GM12891 (cell line): ENCODE measurements at regions not wholly inside any gene's neighbourhood (a gene's known extent, or its start where the extent isn't known, plus 50 kb on each side); places are given as distances from the start of the nearest gene placed in this dataset.

Source experiments
- DNase-seq: peaks from one replicate; pipeline ENCODE4 v3.0.0; 2011; ENCODE audit warnings: low spot score; ENCODE audit not compliant: insufficient read length
- FAIRE-seq: peaks from 2 replicates; lab custom pipeline; 2011; peaks lifted over from hg19 to GRCh38; lab: Jason Lieb, UNC
- PAX5 ChIP-seq: IDR thresholded peaks from 2 replicates; pipeline ENCODE4 v1.6.1; 2011; ENCODE audit warnings: low read length, moderate library complexity, mild to moderate bottlenecking; ENCODE audit not compliant: insufficient read depth, severe bottlenecking
- POLR2A ChIP-seq: IDR thresholded peaks from 2 replicates; pipeline ENCODE4 v1.6.1; 2011; ENCODE audit warnings: low read depth, low read length, control low read depth
- POLR2AphosphoS5 ChIP-seq: IDR thresholded peaks from 2 replicates; pipeline ENCODE4 v1.6.1; 2011; ENCODE audit warnings: low read depth, low read length, control low read depth
- POU2F2 ChIP-seq: IDR thresholded peaks from 2 replicates; pipeline ENCODE4 v1.6.1; 2011; ENCODE audit warnings: low read depth, mild to moderate bottlenecking, control low read depth, low read length, moderate library complexity
- SPI1 ChIP-seq: IDR thresholded peaks from 2 replicates; pipeline ENCODE4 v1.6.1; 2011; ENCODE audit warnings: low read depth, low read length, control low read depth
- TAF1 ChIP-seq: IDR thresholded peaks from 2 replicates; pipeline ENCODE4 v1.6.1; 2011; ENCODE audit warnings: low read depth, low read length, control low read depth

- FAIRE-seq, result no peak
- no peak for DNase-seq
- TF ChIP-seq PAX5, result no peak
- no peak for TF ChIP-seq POU2F2
Observed at GRCh38 chrX:68928401-68928800, 99.6 kb downstream of the EFNB1 start.

GRCh38 chrX:68927178-68927577 is 98.4 kb downstream of the EFNB1 start:
- no peak for FAIRE-seq
- no peak for TF ChIP-seq POU2F2
- TF ChIP-seq POLR2AphosphoS5, result no peak
- TF ChIP-seq PAX5, result no peak
- no peak for TF ChIP-seq POLR2A
- no peak for TF ChIP-seq TAF1
- TF ChIP-seq SPI1, result no peak
- DNase-seq, result no peak

GRCh38 chrX:68923147-68923546 is 94.3 kb downstream of the EFNB1 start:
- TF ChIP-seq POLR2AphosphoS5 (no peak), POU2F2 (no peak), POLR2A (no peak), TAF1 (no peak), SPI1 (no peak), PAX5 (no peak)
- FAIRE-seq (no peak), DNase-seq (no peak)

GRCh38 chrX:68922013-68922412 is 93.2 kb downstream of the EFNB1 start:
- peak; percentile 13 for FAIRE-seq

GRCh38 chrX:68920561-68920960 is 91.7 kb downstream of the EFNB1 start:
- DNase-seq (no peak), FAIRE-seq (no peak)
- no peak for TF ChIP-seq TAF1
- TF ChIP-seq POU2F2, result no peak

More at GRCh38 chrX:68922013-68922412, 93.2 kb downstream of the EFNB1 start:
- TF ChIP-seq PAX5 (no peak), TAF1 (no peak), SPI1 (no peak), POU2F2 (no peak), POLR2AphosphoS5 (no peak), POLR2A (no peak)
- DNase-seq, result no peak

- no peak for FAIRE-seq
- TF ChIP-seq TAF1 (no peak), POLR2A (no peak), SPI1 (no peak), PAX5 (no peak)
- no peak for DNase-seq
Observed at GRCh38 chrX:68919707-68920106, 90.9 kb downstream of the EFNB1 start.

GRCh38 chrX:68918202-68918601 is 89.4 kb downstream of the EFNB1 start:
- peak; percentile 50 for FAIRE-seq
- DNase-seq, result no peak
- no peak for TF ChIP-seq TAF1
- no peak for TF ChIP-seq POLR2AphosphoS5
- TF ChIP-seq POU2F2, result no peak
- no peak for TF ChIP-seq PAX5
- no peak for TF ChIP-seq SPI1
- no peak for TF ChIP-seq POLR2A

GRCh38 chrX:68917799-68918198 is 89.0 kb downstream of the EFNB1 start:
- FAIRE-seq (no peak), DNase-seq (no peak)
- no peak for TF ChIP-seq POU2F2
- no peak for TF ChIP-seq POLR2A
- TF ChIP-seq POLR2AphosphoS5, result no peak
- TF ChIP-seq PAX5, result no peak
- no peak for TF ChIP-seq TAF1
- TF ChIP-seq SPI1, result no peak

GRCh38 chrX:68916891-68917290 is 88.1 kb downstream of the EFNB1 start:
- FAIRE-seq (no peak), DNase-seq (no peak)
- no peak for TF ChIP-seq POLR2A
- no peak for TF ChIP-seq PAX5
- no peak for TF ChIP-seq TAF1
- no peak for TF ChIP-seq SPI1

- TF ChIP-seq SPI1 (no peak), POLR2AphosphoS5 (no peak), POU2F2 (no peak), PAX5 (no peak), POLR2A (no peak), TAF1 (no peak)
- DNase-seq (no peak), FAIRE-seq (no peak)
Observed at GRCh38 chrX:68915778-68916177, 87.0 kb downstream of the EFNB1 start.

- TF ChIP-seq POLR2A, result no peak
- TF ChIP-seq TAF1, result no peak
- TF ChIP-seq POLR2AphosphoS5, result no peak
- no peak for TF ChIP-seq POU2F2
- TF ChIP-seq PAX5, result no peak
- TF ChIP-seq SPI1, result no peak
- no peak for FAIRE-seq
Observed at GRCh38 chrX:68914479-68914946, 85.7 kb downstream of the EFNB1 start.

More at GRCh38 chrX:68914479-68914946, 85.7 kb downstream of the EFNB1 start:
- no peak for DNase-seq
